ENCODE measurements at regions not wholly inside any gene's neighbourhood (a gene's known extent, or its start where the extent isn't known, plus 50 kb on each side); places are given as distances from the start of the nearest gene placed in this dataset.

GRCh38 chr5:15439801-15440200 is 60.2 kb upstream of the FBXL7 start:
- TF ChIP-seq POLR2A (IDR thresholded peaks at IDR 0.05), result no peak
- no peak for TF ChIP-seq POLR2AphosphoS5 (IDR thresholded peaks at IDR 0.05)
- no peak for TF ChIP-seq CTCF (IDR thresholded peaks at IDR 0.05)
- Histone ChIP-seq H3K9me3 (no peaks in the 10 kb centered on the region), H3K4me1 (replicated peaks) (no peaks in the 10 kb centered on the region), H3K27me3 (replicated peaks; ENCODE audit: insufficient read depth) (no peaks in the 10 kb centered on the region), H3K4me3 (no peak overlapping the region), H3K27ac (no peak overlapping the region), H3K36me3 (no peaks in the 10 kb centered on the region)
- WGBS, result 5% methylated on average over 1 of the region's 1 CpG
- intact Hi-C loops (cut with DNase I), result no loop called here
- DNase-seq (ENCODE audit: low spot score), result no peak

GRCh38 chr5:15433709-15434108 is 66.3 kb upstream of the FBXL7 start:
- Histone ChIP-seq H3K4me1 (replicated peaks) (no peaks in the 10 kb centered on the region), H3K9me3 (no peaks in the 10 kb centered on the region), H3K4me3 (no peak overlapping the region), H3K27ac (no peak overlapping the region), H3K36me3 (no peaks in the 10 kb centered on the region), H3K27me3 (replicated peaks; ENCODE audit: insufficient read depth) (no peaks in the 10 kb centered on the region)
- TF ChIP-seq POLR2AphosphoS5 (IDR thresholded peaks at IDR 0.05) (no peak), POLR2A (IDR thresholded peaks at IDR 0.05) (no peak), CTCF (IDR thresholded peaks at IDR 0.05) (no peak)
- WGBS, result 87% methylated on average over 3 of the region's 3 CpGs
- DNase-seq (ENCODE audit: low spot score), result no peak
- intact Hi-C loops (cut with DNase I), result no loop called here

- Histone ChIP-seq H3K27me3 (replicated peaks; ENCODE audit: insufficient read depth) (no peaks in the 10 kb centered on the region), H3K4me1 (replicated peaks) (no peaks in the 10 kb centered on the region), H3K4me3 (no peak overlapping the region), H3K27ac (no peak overlapping the region), H3K9me3 (no peaks in the 10 kb centered on the region), H3K36me3 (no peaks in the 10 kb centered on the region)
- WGBS, result 86% methylated on average over 3 of the region's 3 CpGs
- no peak for TF ChIP-seq POLR2AphosphoS5 (IDR thresholded peaks at IDR 0.05)
- no peak for TF ChIP-seq CTCF (IDR thresholded peaks at IDR 0.05)
- no peak for TF ChIP-seq POLR2A (IDR thresholded peaks at IDR 0.05)
- no peak for DNase-seq (ENCODE audit: low spot score)
- intact Hi-C loops (cut with DNase I), result no loop called here
These were observed 68.1 kb upstream of the FBXL7 start for GRCh38 chr5:15431923-15432322.

- H3K4me3 ChIP-seq, result peak overlapping the region in 1 of 2 donors; percentile 18
- no peaks in the 10 kb centered on the region for H3K9me3 ChIP-seq
- no peak overlapping the region for H3K27ac ChIP-seq
- H3K27me3 ChIP-seq (replicated peaks; ENCODE audit: insufficient read depth), result no peaks in the 10 kb centered on the region
- TF ChIP-seq POLR2A (IDR thresholded peaks at IDR 0.05) (no peak), POLR2AphosphoS5 (IDR thresholded peaks at IDR 0.05) (no peak), CTCF (IDR thresholded peaks at IDR 0.05) (no peak)
- no peaks in the 10 kb centered on the region for H3K36me3 ChIP-seq
- intact Hi-C loops (cut with DNase I), result loop anchor here (5.0 kb wide), 1 partner anchor 77 kb away; the partner anchor contains the start of gene FBXL7
- H3K4me1 ChIP-seq (replicated peaks), result no peaks in the 10 kb centered on the region
- WGBS, result 14% methylated on average over 6 of the region's 6 CpGs
- no peak for DNase-seq (ENCODE audit: low spot score)
These were observed 74.2 kb upstream of the FBXL7 start for GRCh38 chr5:15425766-15426165.

- H3K36me3 ChIP-seq, result no peaks in the 10 kb centered on the region
- no peak overlapping the region for H3K27ac ChIP-seq
- H3K9me3 ChIP-seq, result no peaks in the 10 kb centered on the region
- H3K27me3 ChIP-seq (replicated peaks; ENCODE audit: insufficient read depth), result no peaks in the 10 kb centered on the region
- intact Hi-C loops (cut with DNase I), result loop anchor here (5.0 kb wide), 1 partner anchor 78 kb away; the partner anchor contains the start of gene FBXL7
- H3K4me3 ChIP-seq, result no peak overlapping the region
- 44% methylated on average over 3 of the region's 3 CpGs for WGBS
- no peaks in the 10 kb centered on the region for H3K4me1 ChIP-seq (replicated peaks)
- no peak for DNase-seq (ENCODE audit: low spot score)
- TF ChIP-seq POLR2AphosphoS5 (IDR thresholded peaks at IDR 0.05) (no peak), CTCF (IDR thresholded peaks at IDR 0.05) (no peak), POLR2A (IDR thresholded peaks at IDR 0.05) (no peak)
These were observed 75.2 kb upstream of the FBXL7 start for GRCh38 chr5:15424769-15425168.
